IMR-90 (cell line): ENCODE measurements at regions not wholly inside any gene's neighbourhood (a gene's known extent, or its start where the extent isn't known, plus 50 kb on each side); places are given as distances from the start of the nearest gene placed in this dataset.

Experiments
- BHLHE40 ChIP-seq: fragments of 150-350 bp; IDR thresholded peaks from 2 replicates; pipeline ENCODE4 v1.6.1; 2016; ENCODE audit warnings: mild to moderate bottlenecking, low read depth, low read length
- CEBPB ChIP-seq: IDR thresholded peaks from 2 replicates; pipeline ENCODE4 v1.6.1; 2012; ENCODE audit warnings: low read depth, low read length, improper control_type of control experiment
- CHD1 ChIP-seq: IDR thresholded peaks from 2 replicates; pipeline ENCODE4 v1.6.1; 2012; ENCODE audit warnings: low read depth, low read length, improper control_type of control experiment
- CTCF ChIP-seq: conservative IDR thresholded peaks from 2 replicates; pipeline ENCODE4 v1.5.1; 2012; ENCODE audit warnings: mild to moderate bottlenecking, low read depth, low read length, improper control_type of control experiment
- FOS ChIP-seq: fragments of 150-350 bp; IDR thresholded peaks from 2 replicates; pipeline ENCODE4 v1.6.1; 2016; ENCODE audit warnings: low read depth, low read length
- MAZ ChIP-seq: IDR thresholded peaks from 2 replicates; pipeline ENCODE4 v1.6.1; 2012; ENCODE audit warnings: low read depth, mild to moderate bottlenecking, low read length, improper control_type of control experiment, moderate library complexity, borderline replicate concordance
- POLR2A ChIP-seq: IDR thresholded peaks from 2 replicates; pipeline ENCODE4 v1.6.1; 2012; ENCODE audit warnings: mild to moderate bottlenecking, low read depth, low read length
- SMC3 ChIP-seq: fragments of 150-350 bp; IDR thresholded peaks from 2 replicates; pipeline ENCODE4 v1.6.1; 2016; ENCODE audit warnings: low read depth, mild to moderate bottlenecking, antibody characterized with exemption, low read length, moderate library complexity
- TF ChIP-seq, protein P1 (sequence below): fragments of 150-350 bp; IDR thresholded peaks from 2 replicates; pipeline ENCODE4 v1.6.1; 2016; ENCODE audit warnings: low read depth, mild to moderate bottlenecking, low read length, moderate library complexity, borderline replicate concordance
- TF ChIP-seq, protein P2 (sequence below): fragments of 150-350 bp; IDR thresholded peaks from 2 replicates; pipeline ENCODE4 v1.6.1; 2017; ENCODE audit warnings: mild to moderate bottlenecking, antibody characterized with exemption, low read length, low read depth

DNA sequence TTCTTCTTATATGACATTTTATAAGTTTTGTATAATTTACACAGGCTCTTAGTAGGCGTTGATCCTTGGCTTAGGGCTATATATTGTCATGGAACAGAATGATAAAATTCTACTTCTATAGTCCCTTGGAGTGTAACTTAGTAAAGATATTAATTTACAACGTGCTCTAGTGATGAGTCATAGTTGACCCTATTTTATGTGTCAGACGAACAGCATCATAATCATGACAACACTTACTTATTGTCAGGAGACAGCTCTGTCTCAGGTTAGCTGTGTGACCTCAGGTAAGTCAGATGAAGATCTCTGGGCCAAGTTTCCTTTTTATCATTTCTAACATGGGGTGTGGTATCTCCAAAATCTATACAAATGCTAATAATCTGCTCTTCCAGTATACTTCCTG, 473.5 kb downstream of the UTRN start:
- TF ChIP-seq POLR2A (no peak), CTCF (no peak), BHLHE40 (no peak), MAZ (no peak), CHD1 (no peak), CEBPB (no peak), FOS (peak; percentile 58), SMC3 (no peak)
- TF ChIP-seq, protein P1, sequence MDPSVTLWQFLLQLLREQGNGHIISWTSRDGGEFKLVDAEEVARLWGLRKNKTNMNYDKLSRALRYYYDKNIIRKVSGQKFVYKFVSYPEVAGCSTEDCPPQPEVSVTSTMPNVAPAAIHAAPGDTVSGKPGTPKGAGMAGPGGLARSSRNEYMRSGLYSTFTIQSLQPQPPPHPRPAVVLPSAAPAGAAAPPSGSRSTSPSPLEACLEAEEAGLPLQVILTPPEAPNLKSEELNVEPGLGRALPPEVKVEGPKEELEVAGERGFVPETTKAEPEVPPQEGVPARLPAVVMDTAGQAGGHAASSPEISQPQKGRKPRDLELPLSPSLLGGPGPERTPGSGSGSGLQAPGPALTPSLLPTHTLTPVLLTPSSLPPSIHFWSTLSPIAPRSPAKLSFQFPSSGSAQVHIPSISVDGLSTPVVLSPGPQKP, result no peak
- TF ChIP-seq, protein P2, sequence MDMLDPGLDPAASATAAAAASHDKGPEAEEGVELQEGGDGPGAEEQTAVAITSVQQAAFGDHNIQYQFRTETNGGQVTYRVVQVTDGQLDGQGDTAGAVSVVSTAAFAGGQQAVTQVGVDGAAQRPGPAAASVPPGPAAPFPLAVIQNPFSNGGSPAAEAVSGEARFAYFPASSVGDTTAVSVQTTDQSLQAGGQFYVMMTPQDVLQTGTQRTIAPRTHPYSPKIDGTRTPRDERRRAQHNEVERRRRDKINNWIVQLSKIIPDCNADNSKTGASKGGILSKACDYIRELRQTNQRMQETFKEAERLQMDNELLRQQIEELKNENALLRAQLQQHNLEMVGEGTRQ, result no peak
